GM18502 (cell line): ENCODE measurements at regions not wholly inside any gene's neighbourhood (a gene's known extent, or its start where the extent isn't known, plus 50 kb on each side); places are given as distances from the start of the nearest gene placed in this dataset.
"Not testable (repeated sequence)": the region's sequence is repeated elsewhere in the genome, so short reads cannot be mapped to it uniquely, and the experiment has no call there.

Source experiments
- ATAC-seq: cut with Tn5 transposase; IDR thresholded peaks from one replicate; pipeline ENCODE4 v1.9.1; 2021; ENCODE audit warnings: mild to moderate bottlenecking; ENCODE audit not compliant: unreplicated experiment, poor library complexity

DNA sequence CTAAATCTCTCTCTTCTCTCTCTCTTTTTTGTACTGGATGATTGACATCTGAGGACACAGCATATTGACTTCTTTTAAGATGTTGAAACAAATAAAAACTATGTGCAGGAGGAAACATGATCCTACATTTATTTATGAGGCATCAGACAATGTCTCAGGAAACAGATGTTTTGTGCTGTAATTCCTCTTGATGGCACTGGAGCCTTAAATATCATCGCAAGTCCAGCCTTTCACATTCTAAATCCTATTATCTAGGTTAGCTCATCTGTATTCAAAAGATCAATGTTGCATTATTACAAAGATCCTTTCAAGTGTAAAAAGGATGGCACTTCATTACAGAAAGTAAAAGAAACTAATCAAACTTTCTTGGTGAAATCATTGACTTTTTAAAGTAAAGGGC, 63.9 kb downstream of the MAT2B start:
- ATAC-seq, result no peak

DNA sequence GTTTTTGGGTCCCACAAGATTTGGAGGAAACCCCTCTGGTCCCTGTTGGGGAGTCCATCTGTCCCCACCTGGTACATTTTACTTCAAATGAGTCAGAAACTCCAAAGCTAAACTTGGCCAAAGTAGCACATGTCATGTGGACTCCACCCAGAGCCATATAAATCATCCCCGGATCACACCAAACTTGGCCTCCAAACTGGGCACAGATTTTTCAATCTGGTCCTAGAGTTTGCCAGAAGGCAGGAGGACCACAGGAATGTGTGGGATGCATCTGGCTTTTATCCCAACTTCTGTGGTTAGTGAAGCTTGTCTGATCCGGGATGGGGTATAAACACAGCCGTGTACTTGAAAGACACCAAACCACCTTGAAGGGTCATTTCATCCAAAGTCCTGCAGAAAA, 66.3 kb downstream of the MAT2B start:
- ATAC-seq, result no peak

DNA sequence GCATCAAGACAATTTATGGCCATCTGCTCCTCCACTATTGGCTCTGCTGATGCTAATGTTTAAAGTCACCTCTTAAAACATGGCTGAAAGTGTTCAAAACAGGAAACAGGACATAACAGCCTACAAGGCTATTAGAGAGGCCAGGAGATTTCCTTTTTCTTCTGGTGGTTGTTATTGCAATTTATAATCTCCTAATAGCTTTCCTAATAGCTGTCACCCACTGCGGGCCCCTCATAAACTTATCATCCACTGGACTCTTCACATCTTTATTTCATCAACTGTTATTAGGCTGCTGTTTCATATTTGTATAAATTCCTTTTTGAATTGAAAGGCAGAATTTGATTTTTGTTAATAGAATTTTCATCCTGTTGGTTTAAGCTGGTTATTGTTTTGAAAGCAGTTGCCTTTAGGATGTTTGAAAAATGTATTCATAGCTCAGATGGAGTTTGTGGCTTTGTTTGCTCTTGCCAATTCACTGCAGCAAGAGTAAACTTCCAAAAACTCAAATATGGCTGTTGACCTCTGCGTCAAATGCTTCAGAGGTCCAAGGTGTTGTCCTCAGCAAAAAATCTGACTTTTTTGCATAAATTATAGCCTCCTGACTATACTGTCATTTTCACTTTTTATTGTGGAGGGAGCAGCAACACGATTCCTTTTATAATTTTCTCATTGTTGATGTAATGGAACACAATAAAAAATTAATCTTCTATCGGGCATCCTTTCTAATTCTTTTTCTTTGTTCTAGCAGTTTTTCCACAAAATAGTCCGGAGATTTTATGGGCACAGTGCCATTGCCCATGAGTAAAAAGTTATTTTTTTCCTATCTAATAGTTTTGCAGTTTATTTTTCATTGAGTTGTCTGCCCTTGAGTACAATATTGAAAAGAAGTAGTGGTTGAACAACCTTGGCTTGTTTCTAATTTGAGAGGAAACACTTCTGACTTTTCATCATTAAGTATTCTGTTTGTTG, 69.3 kb downstream of the MAT2B start:
- ATAC-seq, result no peak

DNA sequence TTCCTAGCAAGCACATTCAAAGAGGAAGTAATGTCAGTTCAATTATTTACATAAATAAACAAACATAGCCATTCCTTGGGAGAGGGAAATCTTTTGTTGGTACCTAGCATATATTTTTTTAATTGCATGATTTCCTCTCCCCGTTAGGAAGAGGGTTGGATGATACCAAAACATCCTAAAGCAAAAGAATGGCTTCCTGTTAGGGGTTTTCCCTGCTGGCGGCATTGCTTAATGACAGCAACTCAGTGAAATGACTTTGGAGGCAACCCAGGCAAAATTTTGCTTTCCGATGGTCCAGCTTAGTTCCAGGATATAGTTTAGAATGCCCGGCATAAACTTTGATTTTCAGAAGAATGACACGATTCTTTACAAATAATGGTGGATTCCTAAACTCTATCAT, 73.2 kb downstream of the MAT2B start:
- ATAC-seq, result no peak

DNA sequence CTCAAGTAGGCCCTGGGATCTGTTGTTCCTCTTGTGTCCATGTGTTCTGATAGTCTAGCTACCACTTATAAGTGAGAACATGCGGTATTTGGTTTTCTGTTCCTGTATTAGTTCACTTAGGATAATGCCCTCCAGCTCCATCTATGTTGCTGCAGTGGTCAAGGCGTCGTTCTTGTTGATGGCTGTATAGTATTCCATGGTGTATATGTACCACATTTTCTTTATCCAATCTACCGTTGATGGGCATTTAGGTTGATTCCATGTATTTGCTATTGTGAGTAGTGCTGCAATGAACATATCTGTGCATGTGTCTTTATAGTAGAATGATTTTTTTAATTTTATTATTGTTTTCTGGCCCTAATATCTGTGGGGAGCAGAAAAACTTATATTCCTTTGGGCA, 74.3 kb downstream of the MAT2B start:
- ATAC-seq, result no peak

DNA sequence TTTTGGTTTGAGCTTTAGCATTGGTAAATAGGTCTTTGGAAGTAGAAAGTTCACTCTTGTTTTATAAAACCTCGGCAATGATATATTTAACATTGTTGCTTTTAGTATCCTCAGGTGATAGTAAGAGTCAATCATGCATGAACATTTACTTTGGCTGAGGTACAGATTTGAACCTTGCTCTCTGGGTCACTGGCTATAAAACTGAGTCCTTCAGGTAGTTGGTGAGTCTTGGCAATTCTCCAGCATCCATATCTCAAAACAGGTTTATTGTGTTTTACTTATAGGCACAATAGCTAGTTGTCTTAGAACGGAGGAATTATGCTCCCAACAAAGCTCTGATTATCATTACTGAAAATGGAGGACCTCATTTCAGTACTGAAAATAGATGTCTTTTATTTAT, 75.1 kb downstream of the MAT2B start:
- ATAC-seq, result no peak

DNA sequence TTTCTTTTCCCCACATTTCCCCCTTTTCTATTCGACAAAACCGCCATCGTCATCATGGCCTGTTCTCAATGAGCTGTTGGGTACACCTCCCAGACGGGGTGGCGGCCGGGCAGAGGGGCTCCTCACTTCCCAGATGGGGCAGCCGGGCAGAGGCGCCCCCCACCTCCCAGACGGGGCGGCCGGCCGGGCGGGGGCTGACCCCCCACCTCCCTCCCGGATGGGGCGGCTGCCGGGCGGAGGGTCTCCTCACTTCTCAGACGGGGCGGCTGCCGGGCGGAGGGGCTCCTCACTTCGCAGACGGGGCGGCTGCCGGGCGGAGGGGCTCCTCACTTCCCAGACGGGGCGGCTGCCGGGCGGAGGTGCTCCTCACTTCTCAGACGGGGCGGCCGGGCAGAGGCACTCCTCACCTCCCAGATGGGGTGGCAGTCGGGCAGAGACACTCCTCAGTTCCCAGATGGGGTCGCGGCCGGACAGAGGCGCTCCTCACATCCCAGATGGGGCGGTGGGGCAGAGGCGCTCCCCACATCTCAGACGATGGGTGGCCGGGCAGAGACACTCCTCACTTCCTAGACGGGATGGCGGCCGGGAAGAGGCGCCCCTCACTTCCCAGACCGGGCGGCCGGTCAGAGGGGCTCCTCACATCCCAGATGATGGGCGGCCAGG, 78.2 kb downstream of the MAT2B start:
- not testable (repeated sequence) for ATAC-seq

DNA sequence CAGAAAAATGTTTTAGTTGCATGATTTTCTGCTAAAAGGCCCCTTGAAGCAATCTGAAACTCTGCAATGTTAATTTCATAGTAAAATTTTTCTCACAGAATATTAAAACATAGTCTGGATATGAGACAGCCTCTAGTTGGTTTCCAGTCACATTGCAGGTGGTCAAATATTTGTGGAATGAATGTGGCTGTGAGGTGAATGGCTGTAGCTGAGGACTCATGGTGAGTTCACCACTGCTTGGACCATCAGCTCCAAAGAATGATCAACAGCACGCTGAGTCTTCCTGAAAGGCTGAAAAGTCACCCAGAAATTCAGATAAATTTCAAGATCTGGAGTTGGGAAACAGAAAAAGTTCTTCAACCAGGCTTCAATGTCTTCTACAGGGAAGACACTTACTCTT, 79.8 kb downstream of the MAT2B start:
- no peak for ATAC-seq

DNA sequence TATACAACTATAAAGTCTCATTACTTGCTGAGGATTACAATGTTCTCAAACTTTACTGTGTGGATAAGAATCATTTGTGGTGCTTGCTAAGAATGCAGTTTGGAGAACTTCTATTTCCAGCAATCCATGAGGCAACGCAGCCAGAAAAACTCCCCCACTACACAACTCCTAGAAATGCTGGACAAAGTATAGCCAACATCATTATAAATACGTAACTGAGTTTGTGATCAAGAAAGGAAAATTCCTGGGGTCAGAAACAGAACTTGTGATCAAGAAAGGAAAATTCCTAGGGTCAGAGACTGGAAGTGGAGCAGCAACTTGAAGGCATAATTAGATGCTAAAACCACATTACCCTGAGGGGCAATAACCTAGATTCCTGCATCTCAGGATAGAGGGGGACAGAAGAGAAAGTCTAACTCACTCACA, 81.1 kb downstream of the MAT2B start:
- no peak for ATAC-seq

DNA sequence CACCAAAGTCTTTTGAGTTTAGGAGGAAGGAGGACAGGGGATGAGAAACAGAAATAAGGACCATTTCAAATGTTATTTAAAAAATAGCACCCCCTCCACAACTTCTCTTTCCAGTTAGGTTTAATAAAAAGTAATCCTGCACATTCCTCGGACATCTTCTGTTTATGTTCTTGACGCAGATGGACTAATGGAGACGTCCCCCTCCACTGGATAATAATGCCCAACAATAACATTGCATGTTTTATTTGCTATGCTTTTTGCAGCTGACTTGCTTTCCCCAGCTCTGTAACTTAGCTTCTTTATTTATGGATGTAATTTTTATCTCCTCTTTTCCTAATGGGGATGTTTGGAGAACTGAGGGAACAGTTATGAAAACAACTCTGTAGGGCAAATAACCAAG, 89.5 kb downstream of the MAT2B start:
- ATAC-seq, result no peak

DNA sequence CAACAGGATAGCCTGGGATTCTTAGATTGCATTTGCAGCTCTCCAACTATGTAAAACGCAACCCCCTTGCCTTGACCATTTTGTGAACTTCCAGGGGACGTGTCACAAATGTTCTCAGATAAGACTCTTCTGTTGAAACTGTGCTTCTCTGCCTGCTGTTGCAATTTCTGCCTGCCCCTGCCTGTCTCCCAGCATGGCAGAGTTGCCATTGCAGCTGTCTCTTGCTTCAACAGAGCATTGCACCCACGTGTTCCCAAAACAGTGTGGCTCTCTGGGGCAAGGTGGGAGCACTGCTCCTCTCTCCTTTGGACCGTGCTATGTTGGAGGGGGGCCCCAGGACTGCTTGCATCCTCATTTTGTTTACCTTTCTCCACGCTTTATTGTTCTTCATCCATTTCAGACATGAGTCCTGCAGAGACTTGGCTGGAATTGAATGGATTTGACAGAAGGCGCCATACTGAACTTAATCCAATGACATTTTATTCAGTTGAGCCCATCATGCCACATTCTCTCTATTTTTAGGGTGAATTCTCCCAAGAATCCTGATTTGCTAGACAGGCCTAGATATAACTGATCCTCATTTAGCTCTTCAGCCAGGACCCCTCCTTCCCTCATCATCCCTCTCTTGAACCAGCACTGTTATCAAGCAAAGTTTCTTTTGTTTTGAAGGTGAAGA, 90.7 kb downstream of the MAT2B start:
- ATAC-seq, result no peak

DNA sequence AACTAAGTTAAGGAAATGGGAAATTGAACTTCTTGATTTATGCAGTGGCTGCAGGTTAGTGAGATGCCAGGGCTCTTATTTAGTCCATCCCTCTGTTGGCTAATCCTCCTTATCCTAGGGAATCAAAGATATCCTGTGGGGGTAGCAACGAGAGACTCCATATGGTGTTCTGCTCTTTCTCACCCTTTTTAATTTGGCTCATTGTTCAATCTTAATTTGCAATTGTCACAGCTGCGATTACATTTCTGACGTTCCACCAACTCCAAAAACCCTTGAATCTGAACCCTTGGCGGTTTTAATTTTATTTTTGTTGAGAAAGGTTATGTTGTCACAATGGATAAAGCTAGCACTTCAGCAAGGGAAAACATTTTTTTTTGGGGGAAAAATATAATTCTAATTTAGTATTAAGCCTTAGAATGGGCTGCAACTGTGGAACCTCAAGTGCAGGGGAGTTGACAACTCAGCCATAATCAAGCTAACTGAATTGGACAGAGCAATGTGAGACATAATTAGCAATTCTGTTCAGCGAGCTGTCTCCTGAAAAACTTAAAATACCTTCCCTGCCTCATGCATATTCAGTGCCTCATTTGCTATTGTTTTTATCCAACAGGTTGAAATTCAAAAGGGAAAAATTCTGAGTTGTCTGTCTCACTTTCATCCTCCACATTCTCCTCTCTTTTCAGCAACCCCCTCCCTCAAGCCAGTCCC, 91.3 kb downstream of the MAT2B start:
- no peak for ATAC-seq

DNA sequence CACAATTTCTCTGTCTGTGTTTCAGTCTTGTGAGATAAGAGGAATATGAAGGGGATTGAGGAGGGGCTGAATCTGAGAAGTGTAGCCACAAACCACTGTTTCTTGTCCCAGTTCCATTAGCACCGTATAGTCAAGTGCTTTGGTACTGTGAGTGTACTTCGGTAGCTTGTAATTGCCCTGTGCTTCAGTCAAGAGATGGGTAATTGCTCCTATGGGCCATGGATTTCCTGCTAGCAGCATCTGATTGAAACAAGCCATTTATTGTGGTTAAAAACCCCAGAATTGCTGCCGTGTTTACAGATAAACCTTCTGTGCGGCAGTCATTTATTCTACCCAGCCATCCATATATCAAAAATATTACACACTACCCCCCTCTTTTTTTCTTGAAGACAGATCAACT, 98.6 kb downstream of the MAT2B start:
- no peak for ATAC-seq

DNA sequence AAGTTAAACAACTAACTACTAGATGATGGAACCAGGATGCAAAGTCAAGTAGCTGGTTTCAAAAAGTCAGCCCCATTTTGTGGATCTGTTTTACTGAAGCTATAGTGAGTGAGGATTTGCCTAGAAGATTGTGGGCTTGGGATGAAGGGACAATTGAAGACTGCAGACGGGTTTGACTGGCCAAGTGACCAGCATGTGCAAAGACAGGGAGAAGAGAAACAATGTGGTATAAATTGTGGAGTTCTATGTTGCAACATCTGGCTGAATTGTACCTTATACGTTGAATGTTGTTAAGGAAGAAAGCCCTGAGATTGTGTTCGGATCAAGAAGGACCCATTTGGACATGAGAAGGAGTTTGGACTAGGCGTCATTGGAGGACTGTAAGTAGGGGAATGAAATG, 101.8 kb downstream of the MAT2B start:
- no peak for ATAC-seq

DNA sequence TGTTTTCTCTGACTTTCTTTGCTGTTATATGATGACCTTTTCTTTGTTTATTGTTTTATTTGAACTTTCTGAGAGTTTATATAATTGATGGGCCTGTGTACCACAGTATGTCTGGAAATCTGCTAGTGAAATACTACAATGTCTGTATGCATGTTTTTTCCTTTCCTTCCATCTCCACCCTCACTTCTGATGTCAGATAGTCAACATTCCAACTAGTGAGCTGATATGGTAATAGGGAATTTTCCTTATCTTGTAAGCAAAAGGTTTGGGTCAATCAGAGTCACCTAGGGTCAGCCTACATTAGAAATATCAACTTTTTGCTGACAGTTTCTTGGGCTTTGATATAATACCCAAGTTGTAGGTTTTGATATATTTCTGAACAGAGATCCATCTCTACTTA, 103.2 kb downstream of the MAT2B start:
- ATAC-seq, result no peak

DNA sequence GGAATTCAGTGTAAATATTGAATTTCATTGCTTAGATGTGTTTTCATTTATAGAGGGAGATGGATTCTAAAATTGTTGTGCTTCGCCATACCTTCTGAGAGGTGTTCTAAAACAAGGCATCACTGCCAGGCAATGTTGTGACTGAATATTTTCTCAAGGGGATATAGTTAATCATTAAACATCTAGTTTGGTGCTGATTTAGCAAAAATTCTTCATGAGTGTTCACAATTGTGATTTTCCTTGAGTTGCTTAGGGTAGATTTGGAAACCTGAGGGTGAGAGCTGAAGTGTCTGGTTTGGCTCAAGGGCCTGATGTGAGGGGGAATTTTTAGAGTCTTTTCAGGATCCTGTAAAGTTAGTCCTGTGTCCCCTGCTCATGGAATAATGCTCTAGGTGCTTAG, 104.5 kb downstream of the MAT2B start:
- no peak for ATAC-seq

DNA sequence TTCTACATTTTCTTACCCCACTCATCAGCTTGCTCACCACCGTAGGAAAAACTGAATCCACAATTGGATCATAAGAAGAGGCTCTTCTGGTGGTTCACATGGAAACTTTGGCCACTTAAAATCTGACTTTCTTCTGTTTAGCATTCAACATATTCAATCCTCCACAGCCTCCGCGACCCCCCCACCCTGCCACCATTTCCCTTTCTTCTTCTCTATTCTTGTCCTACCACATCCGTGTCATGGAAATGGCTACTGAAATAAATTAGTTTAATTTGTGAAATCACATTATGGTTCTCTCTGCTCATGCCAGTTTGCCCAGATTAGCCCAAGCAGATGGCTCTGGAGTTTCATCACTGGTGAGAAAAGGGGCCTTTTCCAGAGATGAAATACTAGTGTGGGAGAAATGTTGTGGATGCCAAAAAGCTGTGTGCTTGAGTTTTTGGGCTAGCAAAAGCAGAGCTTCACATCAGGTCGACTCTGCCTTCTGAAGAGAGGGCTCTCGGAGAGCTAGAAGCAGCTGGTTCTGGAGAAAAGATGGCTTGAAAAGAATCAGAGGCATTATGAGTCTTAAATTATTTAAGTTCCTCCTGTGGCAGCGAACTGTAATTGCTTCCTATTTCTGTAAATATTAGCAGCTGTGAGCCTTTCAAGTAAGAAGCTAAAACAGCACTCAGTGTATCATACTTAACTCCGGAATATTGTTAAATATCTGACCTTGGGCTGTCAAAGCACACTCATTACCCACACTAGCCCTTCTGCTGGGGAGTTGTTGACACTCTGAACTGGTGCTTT, 107.1 kb downstream of the MAT2B start:
- ATAC-seq, result no peak

DNA sequence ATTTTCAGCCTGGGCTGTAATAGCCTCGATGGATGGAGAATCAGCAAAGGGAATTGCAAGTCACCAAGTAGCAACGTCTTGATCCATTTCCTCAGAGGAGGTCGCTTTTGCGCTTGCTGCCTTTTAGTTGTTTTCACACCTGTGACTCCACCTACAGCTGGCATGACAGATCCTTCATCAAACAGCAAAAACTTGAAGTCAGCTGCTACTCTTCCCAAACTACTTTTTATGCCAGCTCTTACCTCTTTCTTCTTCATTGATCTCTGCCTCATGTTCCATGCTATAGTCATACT, 107.7 kb downstream of the MAT2B start:
- no peak for ATAC-seq

DNA sequence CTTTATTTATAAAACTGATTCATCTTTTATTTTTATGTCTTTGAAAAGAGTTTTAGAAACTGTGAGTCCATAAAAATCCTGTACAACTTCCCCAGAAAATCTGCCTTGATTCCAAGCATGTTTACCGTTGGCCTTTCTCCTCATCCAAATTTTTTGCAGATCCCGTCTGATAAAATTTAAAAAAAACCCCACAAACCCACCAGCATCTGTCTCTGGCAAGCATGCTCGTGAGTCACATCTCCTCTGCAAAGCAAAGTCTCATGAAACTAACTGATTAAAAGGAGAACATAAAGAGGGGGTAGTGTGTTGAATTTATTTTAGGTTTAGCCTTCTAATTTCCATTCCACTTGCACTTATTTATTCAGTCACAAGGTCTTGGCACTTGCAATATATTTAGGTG, 109.4 kb downstream of the MAT2B start:
- no peak for ATAC-seq
